B cell (primary cell): ENCODE measurements at regions not wholly inside any gene's neighbourhood (a gene's known extent, or its start where the extent isn't known, plus 50 kb on each side); places are given as distances from the start of the nearest gene placed in this dataset.

Experiments
- ATAC-seq: fragments of 200-7000 bp; cut with Tn5 transposase; one replicate; pipeline ENCODE4 v1.10.0; 2021; ENCODE audit warnings: low read depth, mild to moderate bottlenecking, moderate number of reproducible peaks, moderate library complexity
- CTCF ChIA-PET: fragments of 350-600 bp; sonication (Branson Sonifier 250); formaldehyde crosslinking; loops from one replicate; lab custom pipeline; 2021; ENCODE audit warnings: antibody characterized with exemption, inconsistent platforms; lab: Charles Lee
- POLR2A ChIA-PET: fragments of 350-600 bp; sonication (Branson Sonifier 250); formaldehyde crosslinking; loops from one replicate; lab custom pipeline; 2021; ENCODE audit warnings: antibody characterized with exemption; lab: Charles Lee
- DNase-seq: peaks from one replicate; pipeline ENCODE4 v3.0.0; 2013
- H2AFZ ChIP-seq: 2 replicates; pipeline ENCODE4 v1.6.1; 2012; ENCODE audit warnings: mild to moderate bottlenecking, low read depth, low read length; ENCODE audit not compliant: insufficient read depth, poor library complexity, severe bottlenecking
- H3K27ac ChIP-seq, 2 donors: 1 replicate in 1 of 2; 2 replicates in 1 of 2; pipeline ENCODE4 v1.5.1; 2012 to 2013; ENCODE audit warnings: low read length in 2 of 2, mild to moderate bottlenecking in 2 of 2, moderate library complexity in 1 of 2
- H3K27me3 ChIP-seq, 4 experiments: fragments of 200-600 bp in 1 of 4; sonication (generic) in 1 of 4; replicated peaks in 1 of 4; 1 replicate in 2 of 4; 2 replicates in 2 of 4; pipeline versions ENCODE4 v1.6.1 to v1.7.0; 2013 to 2016; ENCODE audit warnings: low read length in 3 of 4, mild to moderate bottlenecking in 2 of 4, mixed read lengths in 1 of 4, moderate library complexity in 1 of 4; ENCODE audit not compliant: insufficient read depth in 4 of 4, control insufficient read depth in 3 of 4; ENCODE audit errors: control extremely low read depth in 1 of 4
- H3K36me3 ChIP-seq, 2 experiments: replicated peaks in 1 of 2; 1 replicate in 1 of 2; 2 replicates in 1 of 2; pipeline versions ENCODE4 v1.6.1 to v1.7.1; 2013; ENCODE audit warnings: low read length in 1 of 2; ENCODE audit not compliant: insufficient read depth in 2 of 2, control insufficient read depth in 1 of 2; ENCODE audit errors: control extremely low read depth in 1 of 2, extremely low read depth in 1 of 2
- H3K4me1 ChIP-seq, 2 donors: fragments of 200-600 bp in 1 of 2; sonication (generic) in 1 of 2; 1 replicate in 1 of 2; 2 replicates in 1 of 2; pipeline versions ENCODE4 v1.5.1 to v1.6.1; 2013 to 2017; ENCODE audit warnings: low read length in 2 of 2; ENCODE audit not compliant: control insufficient read depth in 2 of 2, insufficient read depth in 2 of 2
- H3K4me2 ChIP-seq: replicated peaks from 2 replicates; pipeline ENCODE3; 2012; ENCODE audit warnings: mild to moderate bottlenecking, low read depth, low read length; ENCODE audit not compliant: poor library complexity, severe bottlenecking
- H3K4me3 ChIP-seq, 5 experiments: fragments of 200-600 bp in 1 of 5; sonication (generic) in 1 of 5; 1 replicate in 3 of 5; 2 replicates in 2 of 5; pipeline versions ENCODE4 v1.5.1 to v1.7.0; 2011 to 2016; ENCODE audit warnings: low read length in 4 of 5, mild to moderate bottlenecking in 4 of 5, low read depth in 2 of 5, control low read depth in 1 of 5, moderate library complexity in 1 of 5; ENCODE audit not compliant: insufficient read depth in 1 of 5; ENCODE audit errors: control extremely low read depth in 1 of 5, extremely low read depth in 1 of 5
- H3K79me2 ChIP-seq: fragments of 200-600 bp; sonication (generic); one replicate; pipeline ENCODE4 v1.6.0; 2016; ENCODE audit warnings: low read length; ENCODE audit not compliant: control insufficient read depth, insufficient read depth
- H3K9ac ChIP-seq: fragments of 200-600 bp; sonication (generic); 2 replicates; pipeline ENCODE4 v1.6.1; 2017; ENCODE audit warnings: mild to moderate bottlenecking, low read length, moderate library complexity
- H3K9me3 ChIP-seq, 3 donors: one replicate each; pipeline versions ENCODE4 v1.6.1 to v1.7.1; 2013; ENCODE audit warnings: low read length in 2 of 3; ENCODE audit not compliant: control insufficient read depth in 2 of 3, insufficient read depth in 1 of 3; ENCODE audit errors: control extremely low read depth in 1 of 3
- H4K20me1 ChIP-seq: 2 replicates; pipeline ENCODE4 v1.6.0; 2012; ENCODE audit warnings: mild to moderate bottlenecking, low read length; ENCODE audit not compliant: insufficient read depth, control insufficient read depth, poor library complexity, severe bottlenecking
- H3K27ac Mint-ChIP-seq: one replicate; pipeline ENCODE4 v1.8.0; 2021; ENCODE audit warnings: mixed read lengths
- H3K27me3 Mint-ChIP-seq: one replicate; pipeline ENCODE4 v1.8.0; 2021; ENCODE audit warnings: mixed read lengths
- H3K4me1 Mint-ChIP-seq: one replicate; pipeline ENCODE4 v1.8.0; 2021; ENCODE audit warnings: mixed read lengths
- H3K4me3 Mint-ChIP-seq: one replicate; pipeline ENCODE4 v1.8.0; 2021; ENCODE audit warnings: mixed read lengths
- H3K9me3 Mint-ChIP-seq: one replicate; pipeline ENCODE4 v1.8.0; 2022; ENCODE audit warnings: mixed read lengths; ENCODE audit not compliant: insufficient read depth
- CTCF ChIP-seq: fragments of 200-600 bp; IDR thresholded peaks from one replicate; pipeline ENCODE4 v1.8.0; 2022; ENCODE audit warnings: antibody characterized with exemption, mild to moderate bottlenecking
- EZH2 ChIP-seq: IDR thresholded peaks from 2 replicates; pipeline ENCODE4 v1.6.1; 2012; ENCODE audit warnings: borderline replicate concordance, low read depth, mild to moderate bottlenecking, moderate library complexity, low read length; ENCODE audit not compliant: insufficient read depth, poor library complexity, severe bottlenecking
- WGBS: methylation state at CpG from one replicate; pipeline ENCODE4 v1.1.5; 2013; ENCODE audit warnings: missing lambda C conversion rate; ENCODE audit not compliant: insufficient coverage; 5-methylcytosine and 5-hydroxymethylcytosine counted together
- intact Hi-C: fragments of 100-400 bp; cut with micrococcal nuclease; formaldehyde crosslinking; loops from one replicate; pipeline ENCODE4 v1.10.0; 2022

GRCh38 chr1:95852483-95853070, 618.6 kb downstream of the RWDD3 start:
- ChIA-PET POLR2A (no interaction called here), CTCF (no interaction called here)
- Histone ChIP-seq H3K9ac (no peak overlapping the region), H3K36me3 (no peaks in the 10 kb centered on the region), H3K9me3 (peaks cover 0 to 28% (median 0%) of the 10 kb centered on the region in 3 donors), H3K79me2 (no peaks in the 10 kb centered on the region), H2AFZ (no peak overlapping the region), H3K27ac (no peak overlapping the region), H4K20me1 (no peaks in the 10 kb centered on the region), H3K4me3 (no peak overlapping the region), H3K27me3 (no peaks in the 10 kb centered on the region), H3K4me1 (no peaks in the 10 kb centered on the region), H3K4me2 (no peak overlapping the region)
- H3K4me3 Mint-ChIP-seq: no peak overlapping the region
- H3K4me1 Mint-ChIP-seq: no peaks in the 10 kb centered on the region
- no peak for ATAC-seq
- no peak for DNase-seq
- TF ChIP-seq CTCF (no peak), EZH2 (no peak)
- intact Hi-C loops: no loop called here
- no peaks in the 10 kb centered on the region for H3K27me3 Mint-ChIP-seq
- H3K9me3 Mint-ChIP-seq: peaks cover 4% of the 10 kb centered on the region
- no peak overlapping the region for H3K27ac Mint-ChIP-seq
- WGBS: 91% methylated on average over 7 of the region's 7 CpGs

GRCh38 chr1:95854457-95854856, 620.4 kb downstream of the RWDD3 start:
- H3K79me2 ChIP-seq: no peaks in the 10 kb centered on the region
- H4K20me1 ChIP-seq: no peaks in the 10 kb centered on the region
- TF ChIP-seq EZH2 (no peak), CTCF (no peak)
- peaks cover 0 to 28% (median 0%) of the 10 kb centered on the region in 3 donors for H3K9me3 ChIP-seq
- 17% methylated on average over 2 of the region's 4 CpGs for WGBS
- no peaks in the 10 kb centered on the region for H3K36me3 ChIP-seq
- CTCF ChIA-PET: no interaction called here
- H3K27ac ChIP-seq: no peak overlapping the region
- no peak overlapping the region for H3K4me3 ChIP-seq
- no peaks in the 10 kb centered on the region for H3K4me1 ChIP-seq
- no peak overlapping the region for H3K4me2 ChIP-seq
- no peak overlapping the region for H2AFZ ChIP-seq
- ATAC-seq: no peak
- intact Hi-C loops: no loop called here
- no peaks in the 10 kb centered on the region for H3K27me3 Mint-ChIP-seq
- H3K4me1 Mint-ChIP-seq: no peaks in the 10 kb centered on the region
- no peak overlapping the region for H3K27ac Mint-ChIP-seq
- H3K4me3 Mint-ChIP-seq: no peak overlapping the region
- POLR2A ChIA-PET: no interaction called here
- no peaks in the 10 kb centered on the region for H3K27me3 ChIP-seq
- H3K9me3 Mint-ChIP-seq: peaks cover 4% of the 10 kb centered on the region
- no peak overlapping the region for H3K9ac ChIP-seq
- DNase-seq: no peak
